HG03064 (cell line): ENCODE measurements at regions not wholly inside any gene's neighbourhood (a gene's known extent, or its start where the extent isn't known, plus 50 kb on each side); places are given as distances from the start of the nearest gene placed in this dataset.
"Not testable (repeated sequence)": the region's sequence is repeated elsewhere in the genome, so short reads cannot be mapped to it uniquely, and the experiment has no call there.

Source experiments
- ATAC-seq: cut with Tn5 transposase; IDR thresholded peaks from one replicate; pipeline ENCODE4 v1.9.1; 2021; ENCODE audit warnings: low read depth; ENCODE audit not compliant: unreplicated experiment

DNA sequence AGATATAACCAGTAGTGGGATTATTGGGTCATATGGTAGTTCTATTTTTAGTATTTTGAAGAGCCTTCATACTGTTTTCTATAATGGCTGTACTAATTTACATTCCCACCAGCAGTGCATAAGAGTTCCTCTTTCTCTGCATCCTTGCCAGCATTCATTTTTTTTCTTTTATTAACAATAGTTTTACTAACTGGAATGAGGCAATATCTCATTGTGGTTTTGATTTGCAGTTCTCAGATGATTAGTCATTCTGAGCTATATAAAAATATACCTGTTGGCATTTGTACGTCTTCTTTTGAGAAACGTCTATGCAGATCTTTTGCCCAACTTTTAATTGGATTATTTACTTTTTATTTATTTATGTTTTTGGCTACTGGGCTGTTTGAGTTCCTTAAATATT lies 1579.3 kb upstream of the CDH6 start:
- no peak for ATAC-seq

DNA sequence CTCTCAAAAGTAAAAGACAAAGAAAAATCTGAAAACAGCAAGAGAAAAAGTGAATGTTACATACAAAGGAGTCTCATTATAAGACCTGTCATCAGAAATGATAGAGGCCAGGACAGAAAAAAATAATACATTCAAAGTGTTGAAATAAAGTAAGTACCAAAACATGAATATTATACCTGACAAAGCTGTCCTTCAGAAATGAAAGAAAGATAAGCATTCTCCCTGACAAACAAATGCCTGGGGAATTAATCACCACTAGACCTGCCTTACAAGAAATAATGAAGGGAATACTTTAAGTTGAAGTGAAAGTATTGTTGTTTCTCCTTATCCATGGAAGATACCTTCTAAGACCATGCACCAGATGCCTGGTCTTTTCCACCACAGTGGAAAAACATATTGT lies 1605.2 kb upstream of the CDH6 start:
- ATAC-seq, result no peak

DNA sequence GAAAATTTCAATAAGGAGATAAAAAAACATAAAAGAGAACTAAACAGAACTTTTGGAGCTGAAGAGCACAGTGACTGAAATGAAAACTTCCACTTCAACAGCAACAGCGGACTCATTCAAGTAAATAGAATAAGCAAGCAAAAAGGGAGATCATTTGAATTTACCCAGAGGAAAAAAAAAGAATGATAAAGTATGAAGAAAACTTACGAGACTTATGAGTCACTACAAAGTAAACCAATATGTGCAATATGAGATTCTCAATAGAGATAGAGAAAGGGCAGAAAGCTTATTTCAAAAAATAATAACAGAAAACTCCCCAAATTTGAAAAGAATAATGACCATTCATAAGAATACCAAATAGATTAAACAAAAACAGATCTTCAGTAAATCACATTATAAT lies 1605.7 kb upstream of the CDH6 start:
- no peak for ATAC-seq

DNA sequence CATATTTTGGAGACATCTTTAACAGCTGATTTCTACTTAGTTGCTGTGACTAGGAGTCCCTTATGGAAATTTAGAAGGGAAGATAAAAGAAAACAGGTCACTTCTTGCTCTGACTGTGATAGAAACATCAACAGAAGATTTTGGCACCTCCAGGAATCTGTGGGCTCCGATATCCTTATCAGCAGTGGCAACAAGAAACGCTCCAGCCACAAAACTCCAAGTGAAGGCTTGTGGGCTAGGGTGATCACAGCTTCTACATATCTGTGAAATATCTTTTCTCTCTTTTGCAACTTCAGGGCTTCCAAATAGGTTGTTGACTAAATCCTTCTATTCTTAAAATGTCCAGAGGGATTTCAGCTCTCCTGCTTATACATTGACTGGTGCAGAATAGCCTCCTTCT lies 1625.5 kb upstream of the CDH6 start:
- no peak for ATAC-seq

DNA sequence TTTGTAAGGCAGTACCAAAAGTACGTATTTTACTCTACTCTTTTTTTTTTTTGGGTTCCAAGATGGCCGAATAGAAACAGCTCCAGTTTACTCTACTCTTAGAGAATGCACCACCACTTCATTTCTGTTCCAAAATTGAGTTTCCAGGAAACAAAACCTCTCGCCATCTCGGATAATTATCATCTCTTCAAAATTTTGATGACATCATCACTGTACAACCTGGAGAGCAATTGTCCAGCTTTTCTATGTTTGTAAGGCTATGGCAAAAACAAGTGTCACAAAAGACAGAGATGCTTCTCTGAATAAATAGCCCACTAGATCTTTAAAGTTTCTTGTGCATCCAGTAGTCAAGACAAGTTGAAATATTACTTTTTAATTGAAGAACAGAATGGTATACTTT lies 1631.9 kb upstream of the CDH6 start:
- no peak for ATAC-seq

DNA sequence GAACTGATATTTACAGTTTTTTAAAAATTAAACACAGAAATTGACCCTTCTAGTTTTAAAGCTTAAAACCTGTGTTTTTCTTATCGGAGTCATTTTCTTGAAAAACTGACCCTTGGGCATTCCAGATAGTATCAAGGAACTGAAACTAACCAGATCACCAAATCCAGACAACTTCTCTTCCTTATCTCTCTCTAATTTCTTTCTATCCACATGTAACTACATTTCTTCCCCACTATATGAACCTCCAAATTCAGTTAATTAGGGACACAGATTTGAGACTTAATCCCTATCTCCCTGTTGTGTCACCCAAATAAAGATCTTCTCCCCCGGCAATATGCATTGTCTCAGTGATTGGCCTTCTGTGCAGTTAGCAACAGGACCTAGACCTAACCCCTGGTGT lies 1643.0 kb upstream of the CDH6 start:
- no peak for ATAC-seq

DNA sequence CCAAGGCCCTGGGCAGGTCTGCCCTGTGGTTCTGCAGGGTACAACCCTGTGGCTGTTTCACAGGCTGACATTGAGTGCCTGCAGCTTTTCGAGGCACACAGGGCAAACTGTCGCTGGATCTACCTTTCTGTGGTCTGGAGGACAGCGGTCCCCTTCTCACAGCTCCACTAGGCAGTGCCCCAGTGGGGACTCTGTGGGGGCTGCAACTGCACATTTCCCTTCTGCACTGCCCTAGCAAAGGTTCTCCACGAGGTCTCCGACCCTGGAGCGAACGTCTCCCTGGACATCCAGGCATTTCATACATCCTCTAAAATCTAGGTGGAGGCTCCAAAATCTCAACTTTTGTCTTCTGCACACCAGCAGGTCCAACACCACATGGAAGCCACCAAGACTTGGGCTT lies 1645.2 kb upstream of the CDH6 start:
- no peak for ATAC-seq

DNA sequence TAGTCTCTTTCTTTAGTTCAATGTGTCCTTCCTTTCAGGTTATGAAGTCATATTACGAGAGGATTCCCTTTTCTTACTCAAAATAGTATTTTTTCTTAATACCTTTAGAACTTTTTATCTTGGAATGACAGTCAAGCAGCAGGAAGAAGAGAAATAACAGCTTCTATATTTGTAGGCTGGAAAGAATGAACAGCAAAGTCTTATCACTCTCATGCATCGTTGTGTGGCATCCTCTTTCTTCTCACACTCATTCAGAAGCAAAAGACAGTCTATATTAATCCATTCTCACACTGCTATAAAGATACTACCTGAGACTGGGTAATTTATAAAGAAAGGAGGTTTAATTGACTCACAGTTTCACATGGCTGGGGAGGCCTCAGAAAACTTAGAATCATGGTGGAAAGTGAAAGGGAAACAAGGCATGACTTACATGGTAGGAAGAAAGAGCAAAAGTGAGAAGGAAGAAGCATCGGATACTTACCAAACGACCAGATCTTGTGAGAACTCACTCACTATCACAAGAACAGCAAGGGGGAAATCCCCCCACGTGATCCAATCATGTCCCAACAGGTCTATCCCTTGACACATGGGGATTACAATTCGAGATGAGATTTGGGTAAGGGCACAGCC lies 1646.1 kb upstream of the CDH6 start:
- no peak for ATAC-seq

DNA sequence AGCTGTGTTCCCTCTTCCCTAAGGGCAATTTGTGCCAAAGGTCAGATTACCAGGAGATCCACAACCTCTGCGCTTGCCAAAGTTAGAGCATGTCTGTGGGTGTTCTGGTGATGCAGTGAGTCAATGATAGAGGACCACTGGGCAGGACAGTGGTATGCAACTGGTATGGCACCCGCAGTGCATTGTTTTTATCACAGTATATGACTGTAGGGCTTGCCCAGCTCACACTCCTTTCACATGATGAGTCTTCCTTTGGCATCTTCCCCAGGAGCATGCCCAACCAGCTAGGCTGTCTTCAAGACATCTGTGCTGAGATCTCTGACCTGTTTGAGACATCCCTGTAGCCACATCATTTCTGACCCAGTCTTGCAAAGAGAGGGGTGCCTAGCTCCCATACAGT lies 1650.0 kb upstream of the CDH6 start:
- no peak for ATAC-seq

DNA sequence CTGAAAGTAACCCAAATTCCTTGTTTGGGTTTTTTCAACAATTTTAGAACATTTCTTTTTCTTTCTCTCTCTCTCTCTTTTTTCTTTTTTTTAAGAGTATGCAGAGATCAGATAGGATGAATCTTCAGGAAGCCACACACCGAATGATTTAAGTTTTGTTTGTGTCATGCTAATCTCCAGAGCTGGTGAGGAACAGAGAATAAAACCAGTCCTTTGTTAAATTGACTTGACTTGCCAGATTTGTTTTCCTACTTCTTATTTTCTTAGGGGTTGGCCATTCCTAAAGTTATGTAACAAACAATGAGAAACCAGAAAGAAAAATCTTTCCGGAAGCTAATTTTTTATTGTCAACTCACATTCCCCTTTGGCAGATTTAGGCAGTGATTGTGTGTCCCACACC lies 1669.3 kb upstream of the CDH6 start:
- no peak for ATAC-seq

DNA sequence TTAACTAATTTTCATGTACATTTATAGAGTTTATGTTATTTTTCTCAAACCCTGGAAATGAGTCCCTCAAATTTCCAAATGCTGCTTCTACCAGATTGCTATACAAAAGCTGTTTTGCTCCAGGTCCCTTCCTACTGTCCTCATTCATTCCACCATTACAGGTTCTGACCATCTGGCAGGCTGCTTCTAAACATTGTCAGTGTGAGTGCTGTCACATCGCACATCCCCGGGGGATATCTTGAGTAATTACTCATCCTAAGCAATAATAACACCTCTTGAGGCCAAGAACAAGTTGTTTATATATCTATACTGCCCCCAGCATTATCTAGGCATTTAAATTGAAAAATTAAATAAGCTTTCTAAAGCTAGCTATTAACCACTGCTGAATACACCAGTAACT lies 1675.3 kb upstream of the CDH6 start:
- ATAC-seq, result no peak

DNA sequence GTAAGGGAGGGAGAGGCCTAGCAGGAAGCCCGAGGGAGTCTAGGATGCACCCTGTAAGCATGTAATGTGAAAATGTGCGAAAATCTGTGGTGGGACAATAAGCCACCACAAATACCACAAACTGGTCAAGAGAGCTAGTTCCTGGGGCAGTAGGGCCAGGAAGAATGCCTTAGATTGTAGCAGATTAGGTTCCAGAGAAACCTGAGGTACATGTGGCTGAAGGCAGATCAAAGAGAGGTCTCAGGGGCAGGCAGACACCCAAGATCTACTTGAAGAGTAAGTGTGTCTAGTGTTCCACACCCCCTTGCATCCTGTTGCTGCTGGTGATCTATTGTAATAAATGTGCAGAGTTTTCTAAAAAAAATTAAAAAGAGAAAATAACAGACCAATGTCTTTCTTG lies 1677.3 kb upstream of the CDH6 start:
- ATAC-seq, result no peak

DNA sequence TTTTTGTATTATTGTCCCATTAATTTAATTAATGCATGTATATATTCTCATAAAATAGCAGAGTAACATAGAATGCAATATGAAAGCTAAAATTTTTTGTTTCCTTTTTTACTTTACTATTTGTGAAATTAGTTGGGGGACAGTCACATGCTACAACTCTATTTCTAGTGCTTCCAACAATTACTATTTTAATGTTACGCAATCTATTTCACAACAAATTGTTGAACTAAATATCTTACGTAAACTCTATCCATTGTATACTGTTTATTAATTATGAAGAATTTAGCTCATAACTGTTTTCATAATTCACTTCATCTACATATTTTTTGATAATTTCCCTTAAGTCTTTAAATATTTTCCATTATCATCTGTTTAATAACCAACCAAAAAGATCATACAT lies 1685.4 kb upstream of the CDH6 start:
- ATAC-seq, result no peak

DNA sequence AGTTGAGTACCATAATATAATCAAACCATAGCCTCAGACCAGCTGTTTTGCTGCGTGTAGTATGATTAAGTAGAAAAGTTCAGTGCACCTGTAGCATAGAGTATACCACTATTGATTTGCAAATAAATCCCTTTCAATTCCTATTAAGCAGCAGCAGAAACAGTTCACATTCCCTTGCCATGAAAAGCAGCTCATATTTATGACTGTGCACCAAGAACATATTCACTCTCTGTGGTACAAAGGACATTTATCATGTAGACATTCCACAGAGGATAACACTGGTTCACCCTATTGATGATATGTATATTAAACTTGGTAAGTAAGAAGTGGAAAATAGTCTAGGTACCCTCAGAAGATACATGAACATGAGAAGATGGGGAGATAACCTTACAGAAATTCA lies 1689.1 kb upstream of the CDH6 start:
- no peak for ATAC-seq

DNA sequence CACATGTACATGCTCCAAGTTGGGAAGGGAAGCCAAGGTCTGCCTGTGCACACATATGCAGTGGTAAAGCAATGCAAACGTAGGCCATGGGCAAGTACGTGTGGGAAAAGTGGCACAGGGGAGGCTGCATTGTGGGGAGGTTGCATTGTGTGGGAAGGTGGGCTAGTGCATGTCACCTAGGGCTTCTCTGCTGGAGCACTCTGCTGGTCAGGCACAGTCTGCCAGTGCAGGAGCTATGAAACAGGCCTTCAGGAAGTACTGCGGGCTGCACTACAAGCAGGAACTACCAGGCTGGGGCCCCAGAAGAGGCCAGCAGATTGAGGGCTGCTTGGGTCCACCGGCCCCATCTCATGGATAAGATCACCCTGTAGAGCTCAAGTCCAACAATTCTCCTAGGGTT lies 1694.6 kb upstream of the CDH6 start:
- no peak for ATAC-seq

DNA sequence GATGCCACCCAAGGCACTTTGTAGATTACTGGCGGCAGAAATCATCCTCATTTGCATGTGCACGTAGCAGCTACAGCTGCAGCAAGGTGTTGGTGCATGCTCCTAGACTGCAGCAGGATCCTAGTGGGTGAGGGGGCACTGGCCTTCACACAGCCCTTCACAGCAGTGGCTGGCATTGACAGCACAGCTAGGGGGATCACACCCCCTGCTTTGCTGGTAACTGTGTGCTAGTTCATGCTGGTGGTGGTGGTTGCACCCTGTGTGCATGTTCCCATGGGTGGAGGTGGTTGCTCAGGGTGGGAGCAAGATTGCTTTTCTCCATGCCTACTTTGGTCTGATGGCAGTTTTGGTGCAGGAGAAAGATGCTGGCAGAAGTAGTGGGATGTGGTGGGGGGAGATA lies 1695.1 kb upstream of the CDH6 start:
- no peak for ATAC-seq

DNA sequence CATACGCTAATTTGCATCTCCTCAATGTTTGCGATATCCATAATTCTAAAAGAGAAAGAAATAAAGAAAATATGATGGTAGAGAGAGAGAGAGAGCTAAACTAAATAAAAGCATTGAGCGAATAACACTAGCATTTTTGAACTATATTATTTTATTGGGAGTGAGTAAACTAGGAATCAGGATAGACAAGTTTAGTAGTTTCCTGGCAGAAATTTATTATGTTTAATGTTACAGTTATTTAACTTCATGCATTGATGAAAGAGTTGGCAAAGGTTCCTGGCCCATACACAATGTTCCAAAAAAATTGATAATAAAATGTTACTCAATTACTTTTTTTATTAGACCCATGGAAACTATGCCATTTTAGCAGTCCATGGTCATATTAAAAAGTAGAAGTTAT lies 1708.2 kb upstream of the CDH6 start:
- ATAC-seq, result no peak

DNA sequence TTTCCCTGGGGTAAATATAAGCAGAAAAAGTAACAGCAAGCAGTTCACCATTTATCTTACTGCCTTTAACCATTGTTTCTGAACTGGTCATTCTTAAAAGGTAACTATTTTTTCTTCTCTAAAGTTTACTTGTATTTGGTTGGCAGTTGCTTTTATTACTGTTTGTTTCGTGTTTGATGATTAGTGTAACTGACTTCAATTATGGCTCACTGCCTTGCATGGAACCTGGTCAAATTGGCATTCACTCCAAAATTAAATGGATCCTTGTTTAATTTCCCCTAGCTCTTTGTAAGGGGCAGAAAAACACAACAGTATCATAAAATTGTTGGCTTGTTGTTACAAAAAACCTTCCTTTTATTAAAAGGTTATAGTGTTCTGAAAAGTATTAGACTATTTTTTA lies 1723.9 kb upstream of the CDH6 start:
- no peak for ATAC-seq

DNA sequence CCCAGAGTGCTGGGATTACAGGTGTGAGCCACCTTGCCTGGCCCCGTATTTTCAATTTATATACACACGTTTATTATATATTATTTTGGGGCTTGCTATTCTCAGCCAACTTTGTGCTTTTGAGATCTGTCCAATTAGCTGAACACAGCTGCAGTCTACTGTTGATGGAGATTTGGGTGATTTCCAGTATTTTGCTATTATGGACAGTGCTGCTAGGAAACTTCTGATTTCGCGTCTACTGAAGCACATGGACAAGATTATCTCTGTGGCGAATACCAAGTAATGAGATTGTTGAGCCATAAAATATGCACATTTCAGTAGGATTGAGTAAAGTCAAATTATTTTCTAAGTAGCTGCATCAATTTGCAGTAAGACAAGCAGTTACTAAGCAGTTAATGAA lies 1731.2 kb upstream of the CDH6 start:
- no peak for ATAC-seq

DNA sequence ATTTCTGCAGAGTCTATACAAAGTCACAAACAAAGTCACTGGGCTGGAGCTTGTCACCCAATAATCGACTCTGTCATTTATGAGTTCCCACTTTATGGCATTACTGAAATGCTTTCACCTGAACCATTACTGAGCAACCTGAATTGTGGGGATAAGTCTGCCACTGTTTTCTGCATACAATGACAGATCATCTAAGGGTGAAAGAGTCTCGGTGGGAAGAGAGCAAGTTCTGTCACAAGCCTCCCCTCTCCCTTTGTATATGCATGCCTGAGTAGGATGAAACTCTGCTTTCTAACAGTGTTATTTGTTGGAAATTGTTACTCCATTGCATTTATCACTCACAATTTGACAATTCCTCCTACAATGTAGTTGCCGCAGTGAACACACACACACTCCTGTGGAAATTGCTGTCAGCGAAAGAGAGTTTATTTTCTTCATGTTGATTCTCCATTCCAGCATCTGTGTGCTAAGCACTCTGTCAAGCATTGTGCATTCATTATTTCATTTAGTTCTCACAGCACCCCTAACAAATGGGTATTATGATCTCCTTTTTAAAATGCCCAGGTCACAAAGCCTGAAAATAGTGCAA lies 1732.4 kb upstream of the CDH6 start:
- ATAC-seq, result no peak

DNA sequence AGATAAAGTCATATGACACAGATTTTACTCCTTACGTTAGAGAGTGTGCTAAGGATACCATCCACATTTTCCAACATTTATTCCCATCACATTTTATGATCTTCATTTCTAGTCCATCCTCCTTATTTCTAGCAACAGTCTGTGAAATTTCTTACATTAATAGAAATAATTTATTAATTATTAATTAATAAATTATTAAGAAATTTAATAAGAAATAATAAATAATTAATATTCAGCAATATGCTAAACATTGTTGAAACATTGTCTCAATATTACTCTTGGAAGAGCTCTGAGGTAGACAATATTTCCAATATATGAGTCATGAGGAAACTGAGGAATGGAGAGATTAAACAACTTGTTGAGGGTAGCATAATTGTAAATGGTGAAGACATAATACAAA lies 1742.5 kb upstream of the CDH6 start:
- not testable (repeated sequence) for ATAC-seq

DNA sequence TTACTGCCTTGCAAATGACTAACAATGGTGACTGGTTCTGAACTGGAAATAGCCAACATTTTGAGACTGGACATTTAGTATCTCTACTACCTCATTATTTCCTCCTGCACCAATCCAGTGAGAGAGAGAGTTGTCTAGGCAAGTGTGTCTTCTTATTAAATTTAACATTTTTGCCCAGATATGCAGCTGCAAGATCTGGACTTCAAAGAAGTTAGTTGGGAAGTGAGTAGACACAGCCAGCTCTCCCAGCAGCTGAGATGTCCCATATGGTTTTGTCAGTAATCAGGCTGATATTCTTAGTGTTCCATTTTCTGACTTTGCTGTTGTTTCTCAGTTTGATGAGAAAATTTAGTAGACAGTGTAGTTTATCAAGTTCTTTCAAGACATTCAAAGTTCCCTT lies 1778.8 kb upstream of the CDH6 start:
- ATAC-seq, result no peak

DNA sequence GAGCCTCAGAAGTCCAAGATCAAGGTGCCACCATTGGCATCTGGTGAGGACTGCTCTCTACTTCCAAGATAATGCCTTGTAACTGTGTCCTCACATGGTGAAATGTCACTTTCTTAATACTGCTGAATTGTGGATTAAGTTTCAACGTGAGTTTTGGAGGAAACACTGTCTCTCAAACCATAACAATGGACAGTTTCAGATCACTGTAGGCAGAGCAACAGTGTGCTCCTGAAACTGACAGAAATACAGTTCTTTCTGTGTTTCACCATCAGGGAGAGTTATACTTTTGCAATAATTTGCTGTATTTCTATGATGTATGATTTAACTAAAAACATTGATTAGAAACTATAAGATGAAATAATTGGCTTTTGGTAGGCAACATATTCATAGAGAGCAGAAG lies 1780.5 kb upstream of the CDH6 start:
- no peak for ATAC-seq
